Pancreas (tissue), 10 donors: ENCODE measurements at regions not wholly inside any gene's neighbourhood (a gene's known extent, or its start where the extent isn't known, plus 50 kb on each side); places are given as distances from the start of the nearest gene placed in this dataset.

Experiments used
- ATAC-seq, 4 donors: fragments of 200-7000 bp; cut with Tn5 transposase; one replicate each; pipeline versions ENCODE4 v1.8.0 to v1.9.1; 2020; ENCODE audit warnings: mild to moderate bottlenecking in 4 of 4, moderate library complexity in 4 of 4
- DNase-seq, 6 donors: peaks; one replicate each; pipeline ENCODE4 v3.0.0-alpha.2; 2020
- FAIRE-seq: peaks from 2 replicates; lab custom pipeline; 2012; peaks lifted over from hg19 to GRCh38; lab: Jason Lieb, UNC
- H3K27ac ChIP-seq, 4 donors: fragments of 200-600 bp; sonication (generic); 1 replicate in 3 of 4; 2 replicates in 1 of 4; pipeline versions ENCODE4 v1.5.0 to v1.8.0; 2020
- H3K27me3 ChIP-seq, 4 donors: fragments of 200-600 bp; one replicate each; pipeline ENCODE4 v1.8.0; 2021
- H3K36me3 ChIP-seq, 3 donors: fragments of 200-600 bp; sonication (generic) in 1 of 3; one replicate each; pipeline versions ENCODE4 v1.5.0 to v1.8.0; 2020 to 2021
- H3K4me1 ChIP-seq, 3 donors: fragments of 200-600 bp; one replicate each; pipeline ENCODE4 v1.8.0; 2021
- H3K4me3 ChIP-seq, 4 donors: fragments of 200-600 bp; sonication (generic) in 2 of 4; one replicate each; pipeline versions ENCODE4 v1.5.0 to v1.8.0; 2020 to 2021
- H3K9me3 ChIP-seq, 4 donors: fragments of 200-600 bp; one replicate each; pipeline ENCODE4 v1.8.0; 2021
- CTCF ChIP-seq, 4 donors: fragments of 200-600 bp; sonication (generic) in 3 of 4; IDR thresholded peaks; one replicate each; pipeline versions ENCODE4 v1.5.0 to v1.8.0; 2021; ENCODE audit warnings: antibody characterized with exemption in 4 of 4
- WGBS, 2 donors: extraction: QIAGEN DNeasy Blood & Tissue Kit; methylation state at CpG; one replicate each; pipeline ENCODE4 v1.1.7; 2013; 5-methylcytosine and 5-hydroxymethylcytosine counted together
- intact Hi-C, 3 donors: fragments of 100-400 bp; cut with DNase I; formaldehyde crosslinking; loops; one replicate each; pipeline versions ENCODE4 v1.11.1 to v1.14.2; 2022
- donor health status: healthy with polysubstance abuse.
- donor health status: DM: no; HTN: no; CAD: no; lungs with moderate emphysema.
- donor health status: DM: no; HTN: no; CAD: no.
- donor health status: control.
- donor health status: control.
- donor health status: Bipolar disorder and iron deficiency.
- donor health status: DM: yes; HTN: yes; CAD: no.
- donor health status: DM: no; HTN: no; CAD: no.
- donor health status: DM: no; HTN: no; CAD: no.
- donor health status: DM: yes; HTN: yes; CAD: no.

GRCh38 chr11:109749476-109749875 is 327.5 kb downstream of the C11orf87 start:
- ATAC-seq (no peak), DNase-seq (no peak), FAIRE-seq (no peak)
- WGBS, 2 donors, result 38 to 54% methylated on average over 1 of the region's 1 CpG
- TF ChIP-seq CTCF (IDR thresholded peaks at IDR 0.05), result no peak
- Histone ChIP-seq H3K27me3 (no peaks in the 10 kb centered on the region), H3K4me1 (no peaks in the 10 kb centered on the region), H3K4me3 (no peak overlapping the region), H3K27ac (no peak overlapping the region), H3K36me3 (no peaks in the 10 kb centered on the region), H3K9me3 (no peaks in the 10 kb centered on the region)
- intact Hi-C loops, result no loop called here

- Histone ChIP-seq H3K27me3 (no peaks in the 10 kb centered on the region), H3K36me3 (no peaks in the 10 kb centered on the region), H3K4me3 (no peak overlapping the region), H3K9me3 (no peaks in the 10 kb centered on the region), H3K4me1 (no peaks in the 10 kb centered on the region), H3K27ac (no peak overlapping the region)
- FAIRE-seq (no peak), DNase-seq (no peak), ATAC-seq (no peak)
- intact Hi-C loops, result no loop called here
- WGBS, 2 donors, result 68 to 83% methylated on average over 2 of the region's 2 CpGs
- TF ChIP-seq CTCF (IDR thresholded peaks at IDR 0.05), result no peak
Observed at GRCh38 chr11:109750964-109751363, 329.0 kb downstream of the C11orf87 start.

GRCh38 chr11:109752212-109752825 is 330.3 kb downstream of the C11orf87 start:
- Histone ChIP-seq H3K27me3 (no peaks in the 10 kb centered on the region), H3K27ac (no peak overlapping the region), H3K9me3 (no peaks in the 10 kb centered on the region), H3K4me1 (no peaks in the 10 kb centered on the region), H3K36me3 (no peaks in the 10 kb centered on the region), H3K4me3 (no peak overlapping the region)
- TF ChIP-seq CTCF (IDR thresholded peaks at IDR 0.05), result no peak
- DNase-seq (no peak), FAIRE-seq (no peak), ATAC-seq (peak in 3 of 4 donors; percentile 26 to 80 (median 58))
- WGBS, 2 donors, result 73% methylated on average over 5 of the region's 5 CpGs
- intact Hi-C loops, result no loop called here

GRCh38 chr11:109756521-109756920 is 334.5 kb downstream of the C11orf87 start:
- H3K4me3 ChIP-seq, result no peak overlapping the region
- H3K9me3 ChIP-seq, result no peaks in the 10 kb centered on the region
- no peak for DNase-seq
- ATAC-seq, result no peak
- WGBS, 2 donors, result 91 to 93% methylated on average over 1 of the region's 1 CpG
- H3K27ac ChIP-seq, result no peak overlapping the region
- no peaks in the 10 kb centered on the region for H3K36me3 ChIP-seq
- no peaks in the 10 kb centered on the region for H3K4me1 ChIP-seq
- FAIRE-seq, result no peak
- intact Hi-C loops, result no loop called here
- no peak for TF ChIP-seq CTCF (IDR thresholded peaks at IDR 0.05)
- no peaks in the 10 kb centered on the region for H3K27me3 ChIP-seq

- FAIRE-seq, result no peak
- intact Hi-C loops, result no loop called here
- WGBS, 2 donors, result 79 to 91% methylated on average over 3 of the region's 3 CpGs
Observed at GRCh38 chr11:109756951-109757350, 335.0 kb downstream of the C11orf87 start.

More at GRCh38 chr11:109756951-109757350, 335.0 kb downstream of the C11orf87 start:
- DNase-seq (no peak), ATAC-seq (no peak)
- Histone ChIP-seq H3K27me3 (no peaks in the 10 kb centered on the region), H3K27ac (no peak overlapping the region), H3K4me3 (no peak overlapping the region), H3K36me3 (no peaks in the 10 kb centered on the region), H3K9me3 (no peaks in the 10 kb centered on the region), H3K4me1 (no peaks in the 10 kb centered on the region)
- TF ChIP-seq CTCF (IDR thresholded peaks at IDR 0.05), result no peak
